ENCODE measurements at regions not wholly inside any gene's neighbourhood (a gene's known extent, or its start where the extent isn't known, plus 50 kb on each side); places are given as distances from the start of the nearest gene placed in this dataset.

- DNase-seq (ENCODE audit: low read depth in 2 of 2) = no peak
Observed at GRCh38 chr4:181662383-181662782, 580.8 kb upstream of the TENM3 start.

GRCh38 chr4:181670506-181670905, 572.7 kb upstream of the TENM3 start:
- no peak for DNase-seq (ENCODE audit: low read depth in 2 of 2)

GRCh38 chr4:181671672-181672071, 571.5 kb upstream of the TENM3 start:
- DNase-seq (ENCODE audit: low read depth in 2 of 2) = no peak

GRCh38 chr4:181672751-181673150, 570.5 kb upstream of the TENM3 start:
- DNase-seq (ENCODE audit: low read depth in 2 of 2) = no peak

GRCh38 chr4:181674315-181674875, 568.8 kb upstream of the TENM3 start:
- no peak for DNase-seq (ENCODE audit: low read depth in 2 of 2)

- DNase-seq (ENCODE audit: low read depth in 2 of 2) = no peak
Observed at GRCh38 chr4:181676546-181676945, 566.7 kb upstream of the TENM3 start.

GRCh38 chr4:181677201-181677600, 566.0 kb upstream of the TENM3 start:
- DNase-seq (ENCODE audit: low read depth in 2 of 2) = no peak

- no peak for DNase-seq (ENCODE audit: low read depth in 2 of 2)
Observed at GRCh38 chr4:181677621-181678020, 565.6 kb upstream of the TENM3 start.

GRCh38 chr4:181679754-181680153, 563.4 kb upstream of the TENM3 start:
- DNase-seq (ENCODE audit: low read depth in 2 of 2) = no peak

GRCh38 chr4:181682367-181683047, 560.7 kb upstream of the TENM3 start:
- no peak for DNase-seq (ENCODE audit: low read depth in 2 of 2)

GRCh38 chr4:181684310-181684709, 558.9 kb upstream of the TENM3 start:
- DNase-seq (ENCODE audit: low read depth in 2 of 2) = no peak

- DNase-seq (ENCODE audit: low read depth in 2 of 2) = no peak
Observed at GRCh38 chr4:181685461-181685860, 557.7 kb upstream of the TENM3 start.

GRCh38 chr4:181685911-181686310, 557.3 kb upstream of the TENM3 start:
- DNase-seq (ENCODE audit: low read depth in 2 of 2) = no peak

- no peak for DNase-seq (ENCODE audit: low read depth in 2 of 2)
Observed at GRCh38 chr4:181687116-181687515, 556.1 kb upstream of the TENM3 start.

- no peak for DNase-seq (ENCODE audit: low read depth in 2 of 2)
Observed at GRCh38 chr4:181688432-181688831, 554.8 kb upstream of the TENM3 start.

- DNase-seq (ENCODE audit: low read depth in 2 of 2) = no peak
Observed at GRCh38 chr4:181688872-181689271, 554.3 kb upstream of the TENM3 start.

- no peak for DNase-seq (ENCODE audit: low read depth in 2 of 2)
Observed at GRCh38 chr4:181690498-181690897, 552.7 kb upstream of the TENM3 start.

GRCh38 chr4:181692965-181693364, 550.2 kb upstream of the TENM3 start:
- DNase-seq (ENCODE audit: low read depth in 2 of 2) = no peak

GRCh38 chr4:181693517-181693916, 549.7 kb upstream of the TENM3 start:
- DNase-seq (ENCODE audit: low read depth in 2 of 2) = no peak

GRCh38 chr4:181698221-181698620, 545.0 kb upstream of the TENM3 start:
- no peak for DNase-seq (ENCODE audit: low read depth in 2 of 2)

GRCh38 chr4:181701214-181701613, 542.0 kb upstream of the TENM3 start:
- DNase-seq (ENCODE audit: low read depth in 2 of 2) = no peak

GRCh38 chr4:181701894-181702293, 541.3 kb upstream of the TENM3 start:
- DNase-seq (ENCODE audit: low read depth in 2 of 2) = no peak

GRCh38 chr4:181702864-181703495, 540.2 kb upstream of the TENM3 start:
- no peak for DNase-seq (ENCODE audit: low read depth in 2 of 2)
